Stimulated activated CD4-positive, alpha-beta T cell treated with anti-CD3 and anti-CD28 coated beads, Interleukin-12 subunit alpha, Interleukin-12 subunit beta, amount 100 ng/mL, for 4 hours (primary cell): ENCODE measurements at regions not wholly inside any gene's neighbourhood (a gene's known extent, or its start where the extent isn't known, plus 50 kb on each side); places are given as distances from the start of the nearest gene placed in this dataset.
"Not testable (repeated sequence)": the region's sequence is repeated elsewhere in the genome, so short reads cannot be mapped to it uniquely, and the experiment has no call there.

Source experiments
- DNase-seq: peaks from one replicate; pipeline ENCODE4 v3.0.0-alpha.2; 2020

GRCh38 chr6:166877906-166878305, 78.4 kb downstream of the RNASET2 start:
- no peak for DNase-seq

GRCh38 chr6:166877349-166877748, 79.0 kb downstream of the RNASET2 start:
- DNase-seq: no peak

- no peak for DNase-seq
Observed at GRCh38 chr6:166872531-166873009, 83.8 kb downstream of the RNASET2 start.

GRCh38 chr6:166870602-166871208, 85.6 kb downstream of the RNASET2 start:
- DNase-seq: no peak

- DNase-seq: no peak
Observed at GRCh38 chr6:166866839-166867637, 89.3 kb downstream of the RNASET2 start.

GRCh38 chr6:166864333-166864732, 92.0 kb downstream of the RNASET2 start:
- no peak for DNase-seq

- DNase-seq: no peak
Observed at GRCh38 chr6:166862978-166863530, 93.3 kb downstream of the RNASET2 start.

GRCh38 chr6:166862287-166862977, 93.9 kb downstream of the RNASET2 start:
- DNase-seq: peak; percentile 25

GRCh38 chr6:166861961-166862286, 94.4 kb downstream of the RNASET2 start:
- DNase-seq: no peak

- DNase-seq: no peak
Observed at GRCh38 chr6:166861304-166861703, 95.0 kb downstream of the RNASET2 start.

- DNase-seq: no peak
Observed at GRCh38 chr6:166860392-166860791, 96.0 kb downstream of the RNASET2 start.

GRCh38 chr6:166855416-166855815, 100.9 kb downstream of the RNASET2 start:
- DNase-seq: no peak

- DNase-seq: no peak
Observed at GRCh38 chr6:166853371-166854325, 102.7 kb downstream of the RNASET2 start.

- no peak for DNase-seq
Observed at GRCh38 chr6:166852451-166852975, 103.8 kb downstream of the RNASET2 start.

GRCh38 chr6:166851911-166852310, 104.4 kb downstream of the RNASET2 start:
- DNase-seq: no peak

GRCh38 chr6:166851426-166851825, 104.9 kb downstream of the RNASET2 start:
- DNase-seq: no peak

- no peak for DNase-seq
Observed at GRCh38 chr6:166850677-166851076, 105.7 kb downstream of the RNASET2 start.

- no peak for DNase-seq
Observed at GRCh38 chr6:166849749-166850183, 106.6 kb downstream of the RNASET2 start.

- no peak for DNase-seq
Observed at GRCh38 chr6:166848979-166849748, 107.2 kb downstream of the RNASET2 start.

GRCh38 chr6:166846446-166847142, 109.8 kb downstream of the RNASET2 start:
- not testable (repeated sequence) for DNase-seq

GRCh38 chr6:166842607-166843006, 113.7 kb downstream of the RNASET2 start:
- DNase-seq: no peak
